Activated T-helper 1 cell treated with anti-CD3 and anti-CD28 coated beads, Interleukin-12 subunit alpha, Interleukin-12 subunit beta, Interleukin-2, Interleukin-4 antibody, amounts not matched to agents 30 ng/mL and 10 ng/mL and 1 ng/mL, durations not matched to agents 14 hours and 24 hours and 36 hours (primary cell): ENCODE measurements at regions not wholly inside any gene's neighbourhood (a gene's known extent, or its start where the extent isn't known, plus 50 kb on each side); places are given as distances from the start of the nearest gene placed in this dataset.

Experiments used
- DNase-seq: peaks from one replicate; pipeline ENCODE4 v3.0.0; 2021; ENCODE audit warnings: low spot score
- H3K27ac Mint-ChIP-seq: one replicate; pipeline ENCODE4 v1.8.0; 2021; ENCODE audit warnings: mild to moderate bottlenecking, mixed read lengths
- H3K27me3 Mint-ChIP-seq: one replicate; pipeline ENCODE4 v1.8.0; 2022; ENCODE audit warnings: mild to moderate bottlenecking, moderate library complexity, mixed read lengths; ENCODE audit not compliant: insufficient read depth
- H3K36me3 Mint-ChIP-seq: one replicate; pipeline ENCODE4 v1.8.0; 2021; ENCODE audit warnings: low read depth, mixed read lengths
- H3K4me1 Mint-ChIP-seq: one replicate; pipeline ENCODE4 v1.8.0; 2021; ENCODE audit warnings: low read depth, mixed read lengths
- H3K4me3 Mint-ChIP-seq: one replicate; pipeline ENCODE4 v1.8.0; 2021; ENCODE audit warnings: mild to moderate bottlenecking, moderate library complexity, mixed read lengths
- H3K9me3 Mint-ChIP-seq: one replicate; pipeline ENCODE4 v1.8.0; 2021; ENCODE audit warnings: mixed read lengths
- intact Hi-C: fragments of 100-400 bp; cut with micrococcal nuclease; formaldehyde crosslinking; loops from one replicate; pipeline ENCODE4 v1.15.1; 2024

DNA sequence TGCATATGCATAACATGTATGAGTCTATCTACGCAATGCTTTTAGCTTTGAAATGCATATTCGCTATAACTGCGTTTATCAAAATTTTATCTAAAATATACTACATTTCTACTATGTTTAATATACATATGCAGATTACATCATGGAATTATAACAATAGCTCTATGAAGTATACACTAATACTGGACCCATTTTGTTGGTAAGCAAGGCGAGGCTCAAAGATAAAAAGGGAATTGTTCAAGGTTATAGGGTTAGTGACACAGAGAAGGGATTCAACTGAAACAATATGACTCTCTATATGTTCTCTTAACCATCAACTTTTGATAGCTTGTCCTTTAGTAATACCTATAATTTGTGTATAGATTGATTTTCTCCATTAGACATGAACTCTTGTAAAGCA, 60.9 kb upstream of the SMIM36 start:
- intact Hi-C loops: no loop called here
- Mint-ChIP-seq H3K27me3 (peaks cover 17% of the 10 kb centered on the region), H3K27ac (no peak overlapping the region), H3K4me1 (no peaks in the 10 kb centered on the region), H3K4me3 (no peak overlapping the region), H3K9me3 (no peaks in the 10 kb centered on the region), H3K36me3 (no peaks in the 10 kb centered on the region)
- no peak for DNase-seq

DNA sequence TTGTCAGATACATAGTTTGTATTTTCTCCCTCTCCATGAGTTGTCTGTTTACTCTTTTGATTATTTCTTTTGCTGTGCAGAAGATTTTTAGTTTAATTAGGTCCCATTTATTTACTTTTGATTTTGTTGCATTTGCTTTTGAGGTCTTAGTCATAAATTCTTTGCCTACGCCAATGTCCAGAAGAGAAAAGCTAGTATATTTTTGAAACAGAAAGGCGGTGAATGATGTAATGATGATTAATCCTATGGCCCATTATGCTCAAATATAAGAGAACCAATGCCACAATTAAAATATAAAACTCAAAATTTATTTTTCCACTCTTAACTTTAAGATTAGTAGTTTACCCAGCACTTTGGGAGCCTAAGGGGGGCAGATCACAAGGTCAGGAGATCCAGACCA, 59.8 kb upstream of the SMIM36 start:
- Mint-ChIP-seq H3K9me3 (no peaks in the 10 kb centered on the region), H3K27me3 (peaks cover 22% of the 10 kb centered on the region), H3K36me3 (no peaks in the 10 kb centered on the region), H3K27ac (no peak overlapping the region), H3K4me3 (no peak overlapping the region), H3K4me1 (no peaks in the 10 kb centered on the region)
- intact Hi-C loops: no loop called here
- DNase-seq: no peak

DNA sequence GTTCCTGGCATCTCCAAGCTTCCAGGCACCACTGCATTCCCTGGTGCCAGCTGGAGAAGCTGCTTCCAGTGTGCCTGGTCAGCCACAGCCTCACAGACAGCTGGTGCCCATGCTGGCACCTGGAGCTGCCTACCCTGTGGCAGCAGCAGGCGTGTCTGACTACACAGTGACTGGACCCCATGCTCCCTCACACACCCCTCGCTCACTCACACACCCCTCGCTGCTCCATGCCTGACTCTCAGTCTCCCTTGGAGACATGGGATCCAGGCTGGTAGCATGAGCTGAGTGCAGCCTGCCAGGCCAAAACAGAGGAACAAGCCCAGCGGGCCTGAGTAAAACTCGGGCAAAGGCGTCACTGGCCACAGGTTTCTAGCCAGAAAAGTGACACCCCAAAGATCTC, 59.1 kb upstream of the SMIM36 start:
- H3K36me3 Mint-ChIP-seq: no peaks in the 10 kb centered on the region
- no peaks in the 10 kb centered on the region for H3K4me1 Mint-ChIP-seq
- H3K4me3 Mint-ChIP-seq: no peak overlapping the region
- DNase-seq: no peak
- H3K27me3 Mint-ChIP-seq: peaks cover 22% of the 10 kb centered on the region
- H3K27ac Mint-ChIP-seq: no peak overlapping the region
- no peaks in the 10 kb centered on the region for H3K9me3 Mint-ChIP-seq
- intact Hi-C loops: no loop called here

GRCh38 chr17:55567240-55568214, 56.3 kb upstream of the SMIM36 start:
- peaks cover 10% of the 10 kb centered on the region for H3K27me3 Mint-ChIP-seq
- intact Hi-C loops: no loop called here

DNA sequence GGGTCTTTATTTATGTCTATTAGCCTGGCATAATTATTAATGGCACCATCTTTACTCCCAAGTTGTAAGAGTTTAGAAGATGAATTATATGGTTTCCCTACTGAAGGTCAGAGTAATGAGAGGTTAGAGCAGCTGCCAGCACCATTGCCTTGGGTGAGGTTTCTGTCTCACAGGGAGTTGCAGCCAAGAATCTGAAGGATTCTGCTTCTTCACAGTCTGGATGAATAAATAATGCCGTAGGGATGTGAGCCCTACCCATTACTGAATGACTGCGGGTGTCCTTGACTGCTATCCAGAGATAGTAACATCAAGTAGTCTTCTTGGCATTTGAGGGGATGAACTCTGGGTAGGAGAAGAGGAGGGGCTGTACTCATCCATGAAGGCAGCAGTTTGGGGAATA, 52.8 kb upstream of the SMIM36 start:
- intact Hi-C loops: no loop called here

More at GRCh38 chr17:55567240-55568214, 56.3 kb upstream of the SMIM36 start:
- no peak for DNase-seq
- Mint-ChIP-seq H3K36me3 (no peaks in the 10 kb centered on the region), H3K4me3 (no peak overlapping the region), H3K4me1 (no peaks in the 10 kb centered on the region), H3K27ac (no peak overlapping the region), H3K9me3 (no peaks in the 10 kb centered on the region)

DNA sequence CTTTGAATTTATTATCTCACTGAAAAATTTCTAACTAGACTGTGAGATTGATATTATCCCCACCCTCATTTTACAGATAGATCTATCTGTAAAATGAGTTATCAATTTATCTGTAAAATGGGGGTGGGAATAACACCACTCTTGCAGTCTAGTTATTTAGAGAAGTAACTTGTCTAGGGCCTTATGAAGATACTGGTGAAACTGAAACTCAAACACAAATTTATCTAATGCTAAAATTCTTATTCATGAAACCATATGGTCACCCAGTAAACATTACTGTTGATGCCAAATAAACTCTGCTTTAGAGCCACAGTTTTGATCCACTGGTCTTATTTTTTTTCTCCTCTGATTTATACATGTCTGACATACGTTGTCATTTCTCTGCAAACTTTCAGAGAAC, 52.1 kb upstream of the SMIM36 start:
- no peak overlapping the region for H3K27ac Mint-ChIP-seq
- no peaks in the 10 kb centered on the region for H3K9me3 Mint-ChIP-seq
- no peaks in the 10 kb centered on the region for H3K4me1 Mint-ChIP-seq
- peaks cover 7% of the 10 kb centered on the region for H3K27me3 Mint-ChIP-seq
- intact Hi-C loops: no loop called here
- H3K4me3 Mint-ChIP-seq: no peak overlapping the region
- no peaks in the 10 kb centered on the region for H3K36me3 Mint-ChIP-seq
- no peak for DNase-seq

More for the DNA sequence above, 52.8 kb upstream of the SMIM36 start:
- Mint-ChIP-seq H3K36me3 (no peaks in the 10 kb centered on the region), H3K4me3 (no peak overlapping the region), H3K4me1 (no peaks in the 10 kb centered on the region), H3K27ac (no peak overlapping the region), H3K9me3 (no peaks in the 10 kb centered on the region), H3K27me3 (peaks cover 7% of the 10 kb centered on the region)
- DNase-seq: no peak

GRCh38 chr17:55561973-55562495, 50.8 kb upstream of the SMIM36 start:
- DNase-seq: no peak
- Mint-ChIP-seq H3K36me3 (no peaks in the 10 kb centered on the region), H3K27me3 (peaks cover 8% of the 10 kb centered on the region), H3K27ac (no peak overlapping the region), H3K4me1 (no peaks in the 10 kb centered on the region), H3K9me3 (no peaks in the 10 kb centered on the region), H3K4me3 (no peak overlapping the region)
- intact Hi-C loops: no loop called here

- Mint-ChIP-seq H3K27me3 (peaks cover 3% of the 10 kb centered on the region), H3K4me3 (no peak overlapping the region), H3K9me3 (no peaks in the 10 kb centered on the region), H3K27ac (no peak overlapping the region), H3K36me3 (no peaks in the 10 kb centered on the region), H3K4me1 (no peaks in the 10 kb centered on the region)
- intact Hi-C loops: no loop called here
- no peak for DNase-seq
Measured at GRCh38 chr17:55561316-55561972, 50.2 kb upstream of the SMIM36 start.
